ENCODE measurements at regions not wholly inside any gene's neighbourhood (a gene's known extent, or its start where the extent isn't known, plus 50 kb on each side); places are given as distances from the start of the nearest gene placed in this dataset.

DNA sequence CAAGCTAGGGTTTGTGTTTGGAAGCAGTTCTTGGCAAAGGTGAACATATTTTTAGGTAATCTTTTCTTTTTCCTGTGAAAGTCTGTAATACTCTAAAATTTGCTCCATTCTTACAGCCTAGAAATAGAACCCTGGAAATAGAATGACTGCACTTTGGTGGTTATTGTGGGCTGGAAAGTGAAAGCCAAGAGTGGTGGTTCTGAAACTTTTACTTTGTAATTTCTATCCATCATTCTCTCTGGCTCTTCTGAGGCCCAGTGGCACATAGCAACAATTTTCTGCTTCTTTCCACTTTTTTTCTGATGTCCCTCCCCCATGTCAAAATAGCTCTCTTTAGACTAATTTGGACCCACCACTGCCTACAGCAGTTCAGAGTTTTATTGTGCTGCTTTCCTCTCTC, 300.4 kb upstream of the RPS6KA3 start:
- Histone ChIP-seq H3K27me3 (ENCODE audit: insufficient read depth, low read depth, severe bottlenecking) (peaks cover 15% of the 10 kb centered on the region), H3K36me3 (no peaks in the 10 kb centered on the region), H3K27ac (no peak overlapping the region), H3K4me3 (ENCODE audit: low read depth, low read length) (no peak overlapping the region), H3K9me3 (ENCODE audit: severe bottlenecking) (no peaks in the 10 kb centered on the region)
- TF ChIP-seq, protein P1, sequence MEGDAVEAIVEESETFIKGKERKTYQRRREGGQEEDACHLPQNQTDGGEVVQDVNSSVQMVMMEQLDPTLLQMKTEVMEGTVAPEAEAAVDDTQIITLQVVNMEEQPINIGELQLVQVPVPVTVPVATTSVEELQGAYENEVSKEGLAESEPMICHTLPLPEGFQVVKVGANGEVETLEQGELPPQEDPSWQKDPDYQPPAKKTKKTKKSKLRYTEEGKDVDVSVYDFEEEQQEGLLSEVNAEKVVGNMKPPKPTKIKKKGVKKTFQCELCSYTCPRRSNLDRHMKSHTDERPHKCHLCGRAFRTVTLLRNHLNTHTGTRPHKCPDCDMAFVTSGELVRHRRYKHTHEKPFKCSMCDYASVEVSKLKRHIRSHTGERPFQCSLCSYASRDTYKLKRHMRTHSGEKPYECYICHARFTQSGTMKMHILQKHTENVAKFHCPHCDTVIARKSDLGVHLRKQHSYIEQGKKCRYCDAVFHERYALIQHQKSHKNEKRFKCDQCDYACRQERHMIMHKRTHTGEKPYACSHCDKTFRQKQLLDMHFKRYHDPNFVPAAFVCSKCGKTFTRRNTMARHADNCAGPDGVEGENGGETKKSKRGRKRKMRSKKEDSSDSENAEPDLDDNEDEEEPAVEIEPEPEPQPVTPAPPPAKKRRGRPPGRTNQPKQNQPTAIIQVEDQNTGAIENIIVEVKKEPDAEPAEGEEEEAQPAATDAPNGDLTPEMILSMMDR (IDR thresholded peaks at IDR 0.05; ENCODE audit: low read depth, low read length) = no peak
- no peak for DNase-seq

DNA sequence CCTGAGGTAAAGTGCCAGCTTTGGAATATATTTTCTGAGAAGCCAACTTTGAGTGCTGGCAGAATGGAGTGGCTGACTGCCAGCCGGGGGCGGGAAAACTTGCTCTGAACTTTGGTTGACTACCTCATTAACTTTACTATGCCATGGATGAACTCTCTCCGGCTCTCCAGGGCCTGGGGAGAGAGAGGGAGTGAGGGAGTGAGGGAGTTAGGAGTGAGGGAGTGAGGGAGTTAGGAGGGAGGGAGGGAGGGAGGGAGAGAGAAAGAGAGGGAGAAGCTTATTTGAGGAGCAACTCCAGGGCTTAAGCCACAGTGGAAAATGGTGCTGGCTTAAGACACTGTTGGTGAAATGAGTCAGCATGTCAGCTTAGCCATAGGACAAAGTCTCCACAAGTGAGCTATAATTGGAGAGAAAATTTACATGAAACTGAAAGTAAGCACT, 280.9 kb upstream of the RPS6KA3 start:
- Histone ChIP-seq H3K9me3 (ENCODE audit: severe bottlenecking) (no peaks in the 10 kb centered on the region), H3K36me3 (no peaks in the 10 kb centered on the region), H3K27me3 (ENCODE audit: insufficient read depth, low read depth, severe bottlenecking) (no peaks in the 10 kb centered on the region), H3K4me3 (ENCODE audit: low read depth, low read length) (no peak overlapping the region), H3K27ac (no peak overlapping the region)
- TF ChIP-seq, protein P1 (IDR thresholded peaks at IDR 0.05; ENCODE audit: low read depth, low read length) = no peak
- DNase-seq = no peak

DNA sequence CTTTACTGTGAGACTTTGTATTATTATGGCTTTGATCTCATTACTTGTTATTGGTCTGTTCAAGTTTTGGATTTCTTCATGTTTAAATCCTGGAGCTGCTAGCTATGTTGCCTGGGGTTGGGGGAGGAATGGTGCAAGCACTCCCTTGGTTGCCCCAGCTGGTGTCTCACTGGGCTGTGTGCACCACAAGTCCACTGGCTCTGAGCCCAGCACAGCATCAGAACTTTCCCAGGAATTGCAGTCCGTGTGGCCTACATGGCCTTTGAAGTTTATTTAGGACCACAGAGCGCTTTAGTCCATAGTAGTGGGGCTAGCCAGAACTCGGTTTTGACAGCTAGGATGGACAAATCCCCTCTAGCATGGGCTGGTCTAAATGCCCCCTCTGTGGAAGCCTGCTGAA, 278.8 kb upstream of the RPS6KA3 start:
- TF ChIP-seq, protein P1 (IDR thresholded peaks at IDR 0.05; ENCODE audit: low read depth, low read length) = no peak
- DNase-seq = no peak
- no peaks in the 10 kb centered on the region for H3K36me3 ChIP-seq
- no peaks in the 10 kb centered on the region for H3K27me3 ChIP-seq (ENCODE audit: insufficient read depth, low read depth, severe bottlenecking)
- H3K4me3 ChIP-seq (ENCODE audit: low read depth, low read length) = no peak overlapping the region
- no peak overlapping the region for H3K27ac ChIP-seq
- no peaks in the 10 kb centered on the region for H3K9me3 ChIP-seq (ENCODE audit: severe bottlenecking)

DNA sequence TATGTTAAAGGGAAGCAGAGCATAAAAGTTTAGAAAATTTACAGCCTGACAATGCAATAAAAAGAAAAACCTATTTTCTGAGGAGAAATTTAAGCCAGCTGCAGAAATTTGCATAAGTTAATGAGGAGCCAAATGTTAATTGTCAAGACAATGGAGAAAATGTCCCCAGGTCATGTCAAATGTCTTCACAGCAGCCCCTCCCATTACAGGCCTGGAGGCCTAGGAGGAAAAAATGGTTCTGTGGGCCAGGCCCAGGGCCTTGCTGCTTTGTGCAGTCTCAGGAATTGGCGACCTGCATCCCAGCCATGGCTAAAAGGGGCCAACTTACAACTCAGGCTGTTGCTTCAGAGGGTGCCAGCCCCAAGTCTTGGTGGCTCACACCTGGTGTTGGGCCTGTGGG, 275.4 kb upstream of the RPS6KA3 start:
- H3K27ac ChIP-seq = no peak overlapping the region
- no peak for DNase-seq
- no peaks in the 10 kb centered on the region for H3K36me3 ChIP-seq
- H3K9me3 ChIP-seq (ENCODE audit: severe bottlenecking) = no peaks in the 10 kb centered on the region
- TF ChIP-seq, protein P1 (IDR thresholded peaks at IDR 0.05; ENCODE audit: low read depth, low read length) = no peak
- no peaks in the 10 kb centered on the region for H3K27me3 ChIP-seq (ENCODE audit: insufficient read depth, low read depth, severe bottlenecking)
- H3K4me3 ChIP-seq (ENCODE audit: low read depth, low read length) = no peak overlapping the region

DNA sequence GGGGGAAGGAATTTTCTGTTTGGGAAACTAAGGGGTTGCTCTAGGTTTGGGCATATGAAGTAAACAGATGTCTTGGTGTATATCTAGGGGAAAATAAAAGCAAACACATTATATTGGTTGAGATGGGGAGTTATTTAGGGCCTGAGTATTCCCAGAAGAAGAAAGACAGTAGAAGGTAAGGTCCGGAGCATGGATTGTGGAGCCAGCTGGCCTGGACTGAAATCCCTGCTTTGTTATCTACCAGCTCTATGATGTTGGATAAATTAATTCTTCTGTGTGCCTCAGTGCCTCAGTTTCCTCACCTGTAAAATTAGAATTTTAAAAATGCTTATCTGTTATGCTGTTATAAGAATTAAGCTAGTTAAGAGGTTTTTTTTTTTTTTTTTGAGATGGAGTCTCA, 272.3 kb upstream of the RPS6KA3 start:
- Histone ChIP-seq H3K27ac (no peak overlapping the region), H3K27me3 (ENCODE audit: insufficient read depth, low read depth, severe bottlenecking) (peaks cover 12% of the 10 kb centered on the region), H3K36me3 (no peaks in the 10 kb centered on the region), H3K4me3 (ENCODE audit: low read depth, low read length) (no peak overlapping the region), H3K9me3 (ENCODE audit: severe bottlenecking) (no peaks in the 10 kb centered on the region)
- TF ChIP-seq, protein P1 (IDR thresholded peaks at IDR 0.05; ENCODE audit: low read depth, low read length) = no peak
- no peak for DNase-seq

DNA sequence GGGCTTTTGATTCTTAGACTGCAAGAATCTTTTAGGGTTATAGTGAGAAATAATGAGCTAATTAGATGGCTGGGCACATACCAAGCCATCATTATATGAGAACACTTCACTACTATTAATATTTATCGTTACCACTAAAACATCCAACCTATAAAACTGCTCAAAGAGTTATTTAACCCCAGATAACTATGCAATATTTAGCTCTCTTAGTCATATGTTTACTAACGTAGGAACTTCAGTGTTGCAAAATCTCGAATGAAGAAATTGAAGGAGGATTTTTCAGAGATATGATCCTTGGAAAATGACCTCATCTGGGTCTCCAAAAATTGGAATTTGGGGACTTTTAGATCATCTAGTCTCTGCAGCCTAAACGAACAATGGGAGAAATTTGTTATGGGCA, 265.0 kb upstream of the RPS6KA3 start:
- no peaks in the 10 kb centered on the region for H3K36me3 ChIP-seq
- no peak overlapping the region for H3K27ac ChIP-seq
- no peak for DNase-seq
- H3K9me3 ChIP-seq (ENCODE audit: severe bottlenecking) = no peaks in the 10 kb centered on the region
- H3K27me3 ChIP-seq (ENCODE audit: insufficient read depth, low read depth, severe bottlenecking) = peaks cover 39% of the 10 kb centered on the region
- no peak overlapping the region for H3K4me3 ChIP-seq (ENCODE audit: low read depth, low read length)
- TF ChIP-seq, protein P1 (IDR thresholded peaks at IDR 0.05; ENCODE audit: low read depth, low read length) = no peak

Measured in WERI-Rb-1 (cell line).